ENCODE measurements at regions not wholly inside any gene's neighbourhood (a gene's known extent, or its start where the extent isn't known, plus 50 kb on each side); places are given as distances from the start of the nearest gene placed in this dataset.

GRCh38 chr6:145315982-145316600 lies 419.2 kb downstream of the EPM2A start:
- Histone ChIP-seq H3K4me2 (ENCODE audit: low read length) (no peak overlapping the region), H3K79me2 (ENCODE audit: insufficient read depth, low read length) (no peaks in the 10 kb centered on the region), H4K20me1 (ENCODE audit: insufficient read depth, low read length) (no peaks in the 10 kb centered on the region), H3K4me3 (ENCODE audit: low read depth, low read length, poor library complexity, severe bottlenecking) (no peak overlapping the region), H3F3A (ENCODE audit: insufficient read depth, low read length) (no peaks in the 10 kb centered on the region), H3K9me3 (ENCODE audit: low read length) (no peaks in the 10 kb centered on the region), H3K9ac (ENCODE audit: low read length) (no peak overlapping the region), H3K9me2 (ENCODE audit: low read depth, low read length) (no peaks in the 10 kb centered on the region), H2AFZ (ENCODE audit: low read length) (no peak overlapping the region), H3K4me1 (ENCODE audit: insufficient read depth, low read length, severe bottlenecking) (no peaks in the 10 kb centered on the region), H3K27ac (ENCODE audit: low read depth, low read length, poor library complexity, severe bottlenecking) (no peak overlapping the region), H3K36me3 (ENCODE audit: insufficient read depth, low read length) (no peaks in the 10 kb centered on the region), H3K27me3 (ENCODE audit: insufficient read depth, low read length) (no peaks in the 10 kb centered on the region)
- TF ChIP-seq EZH2 (IDR thresholded peaks at IDR 0.05; ENCODE audit: borderline replicate concordance, low read length) (no peak), CTCF (IDR thresholded peaks at IDR 0.05; ENCODE audit: low read length) (no peak)

GRCh38 chr6:145318952-145319351 lies 416.4 kb downstream of the EPM2A start:
- Histone ChIP-seq H3K9me3 (ENCODE audit: low read length) (no peaks in the 10 kb centered on the region), H3K27me3 (ENCODE audit: insufficient read depth, low read length) (no peaks in the 10 kb centered on the region), H2AFZ (ENCODE audit: low read length) (no peak overlapping the region), H3K9ac (ENCODE audit: low read length) (no peak overlapping the region), H4K20me1 (ENCODE audit: insufficient read depth, low read length) (no peaks in the 10 kb centered on the region), H3K4me3 (ENCODE audit: low read depth, low read length, poor library complexity, severe bottlenecking) (no peak overlapping the region), H3K4me2 (ENCODE audit: low read length) (no peak overlapping the region), H3K4me1 (ENCODE audit: insufficient read depth, low read length, severe bottlenecking) (no peaks in the 10 kb centered on the region), H3K36me3 (ENCODE audit: insufficient read depth, low read length) (no peaks in the 10 kb centered on the region), H3K79me2 (ENCODE audit: insufficient read depth, low read length) (no peaks in the 10 kb centered on the region), H3K9me2 (ENCODE audit: low read depth, low read length) (no peaks in the 10 kb centered on the region), H3K27ac (ENCODE audit: low read depth, low read length, poor library complexity, severe bottlenecking) (no peak overlapping the region), H3F3A (ENCODE audit: insufficient read depth, low read length) (no peaks in the 10 kb centered on the region)
- TF ChIP-seq EZH2 (IDR thresholded peaks at IDR 0.05; ENCODE audit: borderline replicate concordance, low read length), result no peak
- TF ChIP-seq CTCF (IDR thresholded peaks at IDR 0.05; ENCODE audit: low read length), result no peak

- H3K4me1 ChIP-seq (ENCODE audit: insufficient read depth, low read length, severe bottlenecking), result no peaks in the 10 kb centered on the region
- H3K27ac ChIP-seq (ENCODE audit: low read depth, low read length, poor library complexity, severe bottlenecking), result no peak overlapping the region
- H2AFZ ChIP-seq (ENCODE audit: low read length), result no peak overlapping the region
- H3K9ac ChIP-seq (ENCODE audit: low read length), result no peak overlapping the region
- no peak overlapping the region for H3K4me2 ChIP-seq (ENCODE audit: low read length)
- H3K36me3 ChIP-seq (ENCODE audit: insufficient read depth, low read length), result no peaks in the 10 kb centered on the region
- no peak overlapping the region for H3K4me3 ChIP-seq (ENCODE audit: low read depth, low read length, poor library complexity, severe bottlenecking)
- TF ChIP-seq EZH2 (IDR thresholded peaks at IDR 0.05; ENCODE audit: borderline replicate concordance, low read length) (no peak), CTCF (IDR thresholded peaks at IDR 0.05; ENCODE audit: low read length) (no peak)
- no peaks in the 10 kb centered on the region for H3K9me2 ChIP-seq (ENCODE audit: low read depth, low read length)
- no peaks in the 10 kb centered on the region for H3F3A ChIP-seq (ENCODE audit: insufficient read depth, low read length)
- no peaks in the 10 kb centered on the region for H4K20me1 ChIP-seq (ENCODE audit: insufficient read depth, low read length)
- no peaks in the 10 kb centered on the region for H3K27me3 ChIP-seq (ENCODE audit: insufficient read depth, low read length)
- H3K79me2 ChIP-seq (ENCODE audit: insufficient read depth, low read length), result no peaks in the 10 kb centered on the region
- H3K9me3 ChIP-seq (ENCODE audit: low read length), result no peaks in the 10 kb centered on the region
These were observed 415.7 kb downstream of the EPM2A start for GRCh38 chr6:145319605-145320004.

All from OCI-LY1 (cell line).